H1 (cell line): ENCODE measurements at regions not wholly inside any gene's neighbourhood (a gene's known extent, or its start where the extent isn't known, plus 50 kb on each side); places are given as distances from the start of the nearest gene placed in this dataset.

ENCODE experiments used
- EP300 ChIP-seq, 2 experiments: IDR thresholded peaks; 1 replicate in 1 of 2; 2 replicates in 1 of 2; pipeline ENCODE4 v1.6.1; 2011 to 2012; ENCODE audit warnings: low read depth in 2 of 2, low read length in 2 of 2, mild to moderate bottlenecking in 2 of 2, borderline replicate concordance in 1 of 2, inconsistent platforms in 1 of 2, moderate library complexity in 1 of 2
- JUN ChIP-seq: IDR thresholded peaks from 2 replicates; pipeline ENCODE4 v1.6.1; 2011; ENCODE audit warnings: low read depth, mild to moderate bottlenecking, improper control_type of control experiment, low read length
- TF ChIP-seq, protein P1 (sequence below), 3 experiments: IDR thresholded peaks; 1 replicate in 2 of 3; 2 replicates in 1 of 3; pipeline versions ENCODE4 v1.5.1 to v1.6.1; 2011; ENCODE audit warnings: low read length in 3 of 3, mild to moderate bottlenecking in 3 of 3, inconsistent platforms in 2 of 3, low read depth in 1 of 3, moderate library complexity in 1 of 3; ENCODE audit not compliant: insufficient read depth in 1 of 3; ENCODE audit errors: control extremely low read depth in 1 of 3

DNA sequence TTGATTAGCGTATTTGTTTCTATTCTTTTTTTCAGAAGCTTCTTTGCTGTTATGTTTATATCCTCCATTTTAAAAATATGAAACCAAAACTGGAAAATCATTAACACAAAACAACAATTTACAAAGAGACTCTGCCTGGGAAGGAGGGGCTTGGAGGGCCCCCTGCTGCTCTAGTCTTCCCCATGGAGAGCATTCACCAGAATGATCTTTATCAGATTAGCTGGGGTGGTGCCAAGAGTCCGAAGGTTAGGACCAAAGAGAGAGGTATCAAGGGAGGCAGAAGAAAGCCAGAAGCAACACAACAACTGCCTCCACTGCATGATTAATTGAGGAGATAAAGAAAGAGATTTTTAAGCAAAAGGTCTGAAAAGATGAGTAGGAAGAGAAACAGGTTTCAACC is 218.6 kb downstream of the IRS1 start (continued):
- TF ChIP-seq JUN (no peak), EP300 (IDR thresholded peaks at IDR 0.05; ENCODE audit: borderline replicate concordance in 1 of 2, low read depth in 2 of 2, low read length in 2 of 2) (no peak)
- TF ChIP-seq, protein P1, sequence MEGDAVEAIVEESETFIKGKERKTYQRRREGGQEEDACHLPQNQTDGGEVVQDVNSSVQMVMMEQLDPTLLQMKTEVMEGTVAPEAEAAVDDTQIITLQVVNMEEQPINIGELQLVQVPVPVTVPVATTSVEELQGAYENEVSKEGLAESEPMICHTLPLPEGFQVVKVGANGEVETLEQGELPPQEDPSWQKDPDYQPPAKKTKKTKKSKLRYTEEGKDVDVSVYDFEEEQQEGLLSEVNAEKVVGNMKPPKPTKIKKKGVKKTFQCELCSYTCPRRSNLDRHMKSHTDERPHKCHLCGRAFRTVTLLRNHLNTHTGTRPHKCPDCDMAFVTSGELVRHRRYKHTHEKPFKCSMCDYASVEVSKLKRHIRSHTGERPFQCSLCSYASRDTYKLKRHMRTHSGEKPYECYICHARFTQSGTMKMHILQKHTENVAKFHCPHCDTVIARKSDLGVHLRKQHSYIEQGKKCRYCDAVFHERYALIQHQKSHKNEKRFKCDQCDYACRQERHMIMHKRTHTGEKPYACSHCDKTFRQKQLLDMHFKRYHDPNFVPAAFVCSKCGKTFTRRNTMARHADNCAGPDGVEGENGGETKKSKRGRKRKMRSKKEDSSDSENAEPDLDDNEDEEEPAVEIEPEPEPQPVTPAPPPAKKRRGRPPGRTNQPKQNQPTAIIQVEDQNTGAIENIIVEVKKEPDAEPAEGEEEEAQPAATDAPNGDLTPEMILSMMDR (IDR thresholded peaks at IDR 0.05; ENCODE audit: control extremely low read depth in 1 of 3, insufficient read depth in 1 of 3, low read depth in 1 of 3, low read length in 3 of 3): no peak
